Keratinocyte (primary cell): ENCODE measurements at regions not wholly inside any gene's neighbourhood (a gene's known extent, or its start where the extent isn't known, plus 50 kb on each side); places are given as distances from the start of the nearest gene placed in this dataset.
"Not testable (repeated sequence)": the region's sequence is repeated elsewhere in the genome, so short reads cannot be mapped to it uniquely, and the experiment has no call there.

ENCODE experiments used
- DNase-seq: peaks from one replicate; pipeline ENCODE4 v3.0.0-alpha.2; 2011; ENCODE audit warnings: low read depth, missing footprints, low spot score
- FAIRE-seq: peaks from 2 replicates; lab custom pipeline; 2011; peaks lifted over from hg19 to GRCh38; lab: Jason Lieb, UNC
- H2AFZ ChIP-seq: 2 replicates; pipeline ENCODE4 v1.6.0; 2012; ENCODE audit warnings: low read length, control low read depth, inconsistent platforms; ENCODE audit not compliant: control insufficient read depth
- H3K27ac ChIP-seq: 2 replicates; pipeline ENCODE4 v1.5.1; 2011; ENCODE audit warnings: low read length; ENCODE audit not compliant: control insufficient read depth, insufficient read depth
- H3K27me3 ChIP-seq: 3 replicates; pipeline ENCODE4 v1.6.0; 2011; ENCODE audit warnings: low read length; ENCODE audit not compliant: control insufficient read depth, insufficient read depth; ENCODE audit errors: extremely low read depth
- H3K36me3 ChIP-seq, 2 experiments: 2 replicates in 1 of 2; 3 replicates in 1 of 2; pipeline ENCODE4 v1.5.1; 2011; ENCODE audit warnings: low read length in 2 of 2, mild to moderate bottlenecking in 1 of 2; ENCODE audit not compliant: control insufficient read depth in 2 of 2, insufficient read depth in 2 of 2; ENCODE audit errors: extremely low read depth in 1 of 2
- H3K4me1 ChIP-seq: 3 replicates; pipeline ENCODE4 v1.5.1; 2011; ENCODE audit warnings: low read length; ENCODE audit not compliant: control insufficient read depth, insufficient read depth; ENCODE audit errors: extremely low read depth
- H3K4me2 ChIP-seq: 3 replicates; pipeline ENCODE4 v1.6.0; 2011; ENCODE audit warnings: low read depth, low read length; ENCODE audit not compliant: control insufficient read depth, insufficient read depth; ENCODE audit errors: extremely low read depth
- H3K4me3 ChIP-seq, 3 experiments: fragments of 200-600 bp in 1 of 3; sonication (generic) in 1 of 3; 2 replicates in 2 of 3; 3 replicates in 1 of 3; pipeline ENCODE4 v1.5.1; 2011 to 2016; ENCODE audit warnings: low read length in 3 of 3, mild to moderate bottlenecking in 3 of 3, control low read depth in 2 of 3, inconsistent platforms in 1 of 3, low read depth in 1 of 3, mixed read lengths in 1 of 3, mixed run types in 1 of 3, moderate library complexity in 1 of 3; ENCODE audit not compliant: control insufficient read depth in 2 of 3, insufficient read depth in 2 of 3; ENCODE audit errors: extremely low read depth in 1 of 3
- H3K79me2 ChIP-seq: 2 replicates; pipeline ENCODE4 v1.6.0; 2012; ENCODE audit warnings: low read length; ENCODE audit not compliant: control insufficient read depth, insufficient read depth
- H3K9ac ChIP-seq: 3 replicates; pipeline ENCODE4 v1.6.0; 2011; ENCODE audit warnings: low read length; ENCODE audit not compliant: control insufficient read depth, insufficient read depth; ENCODE audit errors: extremely low read depth
- H3K9me1 ChIP-seq: 3 replicates; pipeline ENCODE4 v1.6.0; 2011; ENCODE audit warnings: low read length; ENCODE audit not compliant: control insufficient read depth, insufficient read depth; ENCODE audit errors: extremely low read depth
- H3K9me3 ChIP-seq: 2 replicates; pipeline ENCODE4 v1.5.1; 2012; ENCODE audit warnings: low read depth, low read length; ENCODE audit not compliant: control insufficient read depth
- H4K20me1 ChIP-seq: 3 replicates; pipeline ENCODE4 v1.6.0; 2011; ENCODE audit warnings: low read length; ENCODE audit not compliant: control insufficient read depth, insufficient read depth; ENCODE audit errors: extremely low read depth
- EZH2 ChIP-seq: IDR thresholded peaks from one replicate; pipeline ENCODE4 v1.6.1; 2012; ENCODE audit warnings: inconsistent platforms, mild to moderate bottlenecking, low read length, moderate library complexity
- dilution Hi-C: fragments of 300-500 bp; cut with MboI; formaldehyde crosslinking; loops from one replicate; pipeline ENCODE4 v1.7.0; 2020; ENCODE audit warnings: low sequenced_read_pairs; ENCODE audit not compliant: extremely low pct_ligation_motif_present
- TF ChIP-seq, protein P1 (sequence below), 3 experiments: IDR thresholded peaks in 1 of 3; conservative IDR thresholded peaks in 1 of 3; optimal IDR thresholded peaks in 1 of 3; 2 replicates in 2 of 3; 3 replicates in 1 of 3; pipeline versions ENCODE3 to v1.5.1; 2011; ENCODE audit warnings: low read length in 3 of 3, mild to moderate bottlenecking in 3 of 3, moderate library complexity in 2 of 3, control low read depth in 1 of 3, inconsistent platforms in 1 of 3; ENCODE audit not compliant: insufficient read depth in 2 of 3; ENCODE audit errors: extremely low read depth in 1 of 3

DNA sequence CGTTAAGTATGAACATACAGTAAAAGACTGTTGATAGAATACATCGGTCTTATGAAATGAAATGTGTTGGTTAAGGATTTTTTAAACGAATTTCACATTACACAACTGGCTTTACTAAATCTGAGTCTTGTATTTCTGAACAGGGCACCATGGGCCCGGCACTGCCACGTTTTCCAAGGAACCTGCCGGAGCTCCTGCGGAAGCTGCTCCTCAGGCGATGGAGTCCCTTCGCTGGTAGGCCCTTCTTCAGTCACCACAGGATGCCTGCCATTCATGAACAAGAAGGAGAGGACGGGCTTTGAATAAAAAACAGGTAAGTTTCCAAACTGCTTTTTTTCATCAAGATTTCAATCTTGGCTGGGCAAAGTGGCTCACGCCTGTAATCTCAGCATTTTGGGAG lies 114.1 kb upstream of the SIMC1 start:
- H4K20me1 ChIP-seq, H3K79me2 ChIP-seq, H3K4me3 ChIP-seq, H3K9me1 ChIP-seq, H3K27me3 ChIP-seq, H3K4me2 ChIP-seq, H3K9me3 ChIP-seq, dilution Hi-C loops, DNase-seq, FAIRE-seq, H3K4me1 ChIP-seq, H3K27ac ChIP-seq, H2AFZ ChIP-seq, H3K36me3 ChIP-seq, H3K9ac ChIP-seq: not testable (repeated sequence)

DNA sequence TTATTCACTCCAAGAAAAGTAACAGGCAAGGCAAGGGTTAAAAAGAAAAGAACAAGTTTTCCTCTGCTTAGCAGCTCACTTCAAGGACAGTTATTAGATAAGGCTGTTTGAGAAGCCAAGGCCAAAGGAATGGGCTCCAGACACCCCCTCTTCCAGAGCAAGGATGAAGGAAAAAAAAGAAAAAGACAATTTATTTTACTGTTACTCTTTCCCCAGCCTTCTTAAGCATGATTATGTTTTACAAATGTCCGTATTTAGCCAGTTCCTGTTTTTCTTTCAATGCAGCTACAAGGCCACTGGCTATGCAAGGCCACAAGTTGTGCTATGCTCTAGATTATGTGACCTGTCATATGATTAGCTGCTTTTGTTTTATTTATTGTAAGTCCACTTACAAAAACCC lies 106.5 kb upstream of the SIMC1 start:
- dilution Hi-C loops: no loop called here
- Histone ChIP-seq H3K27ac (no peak overlapping the region), H3K4me1 (peaks cover 2% of the 10 kb centered on the region), H2AFZ (no peak overlapping the region), H4K20me1 (no peaks in the 10 kb centered on the region), H3K9me3 (no peaks in the 10 kb centered on the region), H3K27me3 (peaks cover 6% of the 10 kb centered on the region), H3K4me3 (no peak overlapping the region), H3K9ac (no peak overlapping the region), H3K4me2 (no peak overlapping the region), H3K79me2 (no peaks in the 10 kb centered on the region), H3K36me3 (no peaks in the 10 kb centered on the region), H3K9me1 (no peaks in the 10 kb centered on the region)
- DNase-seq (no peak), FAIRE-seq (no peak)
- TF ChIP-seq EZH2: no peak
- TF ChIP-seq, protein P1, sequence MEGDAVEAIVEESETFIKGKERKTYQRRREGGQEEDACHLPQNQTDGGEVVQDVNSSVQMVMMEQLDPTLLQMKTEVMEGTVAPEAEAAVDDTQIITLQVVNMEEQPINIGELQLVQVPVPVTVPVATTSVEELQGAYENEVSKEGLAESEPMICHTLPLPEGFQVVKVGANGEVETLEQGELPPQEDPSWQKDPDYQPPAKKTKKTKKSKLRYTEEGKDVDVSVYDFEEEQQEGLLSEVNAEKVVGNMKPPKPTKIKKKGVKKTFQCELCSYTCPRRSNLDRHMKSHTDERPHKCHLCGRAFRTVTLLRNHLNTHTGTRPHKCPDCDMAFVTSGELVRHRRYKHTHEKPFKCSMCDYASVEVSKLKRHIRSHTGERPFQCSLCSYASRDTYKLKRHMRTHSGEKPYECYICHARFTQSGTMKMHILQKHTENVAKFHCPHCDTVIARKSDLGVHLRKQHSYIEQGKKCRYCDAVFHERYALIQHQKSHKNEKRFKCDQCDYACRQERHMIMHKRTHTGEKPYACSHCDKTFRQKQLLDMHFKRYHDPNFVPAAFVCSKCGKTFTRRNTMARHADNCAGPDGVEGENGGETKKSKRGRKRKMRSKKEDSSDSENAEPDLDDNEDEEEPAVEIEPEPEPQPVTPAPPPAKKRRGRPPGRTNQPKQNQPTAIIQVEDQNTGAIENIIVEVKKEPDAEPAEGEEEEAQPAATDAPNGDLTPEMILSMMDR (optimal IDR thresholded peaks at IDR 0.05 in 1 of 3, IDR thresholded peaks at IDR 0.05 in 1 of 3, conservative IDR thresholded peaks at IDR 0.05 in 1 of 3; ENCODE audit: extremely low read depth in 1 of 3, insufficient read depth in 2 of 3, low read length in 3 of 3): no peak

DNA sequence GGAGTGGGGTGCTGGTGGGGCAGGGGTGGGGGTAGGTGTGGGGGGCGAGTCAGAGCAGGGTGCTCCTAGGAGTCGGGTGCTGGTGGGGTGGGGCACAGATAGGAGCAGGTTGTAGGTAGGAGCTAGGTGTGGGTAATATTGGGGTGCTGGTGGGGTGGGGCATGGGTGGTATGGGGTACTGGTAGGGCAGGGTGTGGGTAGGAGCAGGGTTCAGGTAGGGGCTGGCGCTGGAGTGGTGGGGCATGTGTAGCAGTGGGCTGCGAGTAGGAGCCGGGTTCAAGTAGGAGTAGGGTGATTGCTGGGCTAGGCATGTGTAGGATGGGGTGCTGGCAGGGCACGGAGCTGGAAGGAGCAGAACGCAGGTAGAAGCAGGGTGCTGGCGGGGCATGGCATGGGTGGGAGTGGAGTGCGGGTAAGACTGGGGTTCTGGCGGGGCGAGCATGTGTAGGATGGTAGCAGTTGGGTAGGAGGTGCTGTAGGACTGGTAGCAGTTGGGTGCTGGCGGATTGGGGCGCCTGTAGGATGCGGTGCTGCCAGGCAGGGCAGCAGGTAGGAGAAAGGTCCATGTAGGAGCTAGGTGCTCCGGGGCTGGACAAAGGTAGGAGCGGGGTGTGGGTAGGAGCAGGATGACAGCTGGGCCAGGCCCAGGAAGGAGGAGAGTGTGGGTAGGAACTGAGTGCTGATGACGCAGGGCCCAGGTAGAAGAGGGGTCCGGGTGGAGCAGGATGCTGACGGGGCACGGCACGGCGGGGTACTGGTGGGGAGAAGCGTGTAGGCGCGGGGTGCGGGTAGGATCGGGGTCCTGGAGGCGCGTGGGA lies 105.5 kb upstream of the SIMC1 start:
- H3K9ac ChIP-seq: no peak overlapping the region
- no peaks in the 10 kb centered on the region for H3K36me3 ChIP-seq
- H3K4me2 ChIP-seq: peak overlapping the region; percentile 43
- dilution Hi-C loops: no loop called here
- no peak overlapping the region for H2AFZ ChIP-seq
- H3K4me1 ChIP-seq: peaks cover 2% of the 10 kb centered on the region
- H4K20me1 ChIP-seq: no peaks in the 10 kb centered on the region
- peaks cover 6% of the 10 kb centered on the region for H3K27me3 ChIP-seq
- no peaks in the 10 kb centered on the region for H3K79me2 ChIP-seq
- no peak overlapping the region for H3K4me3 ChIP-seq
- TF ChIP-seq, protein P1 (optimal IDR thresholded peaks at IDR 0.05 in 1 of 3, IDR thresholded peaks at IDR 0.05 in 1 of 3, conservative IDR thresholded peaks at IDR 0.05 in 1 of 3; ENCODE audit: extremely low read depth in 1 of 3, insufficient read depth in 2 of 3, low read length in 3 of 3): no peak
- no peak for TF ChIP-seq EZH2
- DNase-seq (no peak), FAIRE-seq (no peak)
- H3K27ac ChIP-seq: no peak overlapping the region
- H3K9me3 ChIP-seq: no peaks in the 10 kb centered on the region
- no peaks in the 10 kb centered on the region for H3K9me1 ChIP-seq
